Putamen (tissue), 1 donor: ENCODE measurements at regions not wholly inside any gene's neighbourhood (a gene's known extent, or its start where the extent isn't known, plus 50 kb on each side); places are given as distances from the start of the nearest gene placed in this dataset.

Experiments used
- DNase-seq: peaks from one replicate; pipeline ENCODE4 v3.0.0-alpha.2; 2016; ENCODE audit warnings: low spot score

DNA sequence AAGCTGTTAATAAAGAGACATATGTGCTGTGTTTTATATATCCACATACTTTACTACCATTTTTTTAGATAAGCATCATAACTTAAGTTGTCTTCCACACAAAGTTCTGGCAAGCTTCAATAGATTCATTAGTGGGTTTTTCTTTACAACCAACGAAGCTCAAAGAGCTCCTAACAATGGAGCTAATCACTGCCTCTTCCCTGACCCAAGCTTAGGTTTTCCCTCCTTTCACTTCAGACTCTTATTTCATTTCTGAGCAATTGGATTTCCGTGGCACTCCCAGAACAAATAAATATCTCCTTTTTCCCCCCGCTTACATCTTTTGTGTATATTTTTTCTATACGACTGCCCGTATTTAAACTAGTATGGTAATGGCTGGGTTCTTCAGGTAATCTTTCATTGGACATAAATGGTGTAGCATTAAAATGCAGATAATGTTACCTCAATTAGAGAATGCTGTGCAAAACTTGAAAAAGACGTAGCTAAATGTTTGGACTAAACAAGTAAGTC, 275.5 kb upstream of the TMEM161B start:
- DNase-seq: no peak

DNA sequence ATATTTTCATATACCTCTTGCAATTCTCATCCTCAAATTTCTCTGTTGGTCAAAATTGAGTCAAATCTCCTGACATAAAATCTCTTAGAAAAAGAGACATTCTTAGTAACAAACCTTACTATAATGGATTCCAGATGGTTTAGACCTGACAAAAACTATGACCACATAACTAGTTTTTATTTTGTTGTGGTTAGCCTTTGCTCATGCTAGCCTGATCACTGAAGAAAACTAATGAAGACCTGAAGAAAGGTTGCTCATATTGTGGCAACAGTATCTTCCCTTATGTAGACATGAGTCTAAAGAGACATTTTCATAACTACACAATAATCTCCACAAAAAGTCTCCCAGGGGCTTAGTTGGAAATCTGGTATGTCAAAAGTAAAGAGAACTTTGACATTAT, 274.1 kb upstream of the TMEM161B start:
- no peak for DNase-seq

DNA sequence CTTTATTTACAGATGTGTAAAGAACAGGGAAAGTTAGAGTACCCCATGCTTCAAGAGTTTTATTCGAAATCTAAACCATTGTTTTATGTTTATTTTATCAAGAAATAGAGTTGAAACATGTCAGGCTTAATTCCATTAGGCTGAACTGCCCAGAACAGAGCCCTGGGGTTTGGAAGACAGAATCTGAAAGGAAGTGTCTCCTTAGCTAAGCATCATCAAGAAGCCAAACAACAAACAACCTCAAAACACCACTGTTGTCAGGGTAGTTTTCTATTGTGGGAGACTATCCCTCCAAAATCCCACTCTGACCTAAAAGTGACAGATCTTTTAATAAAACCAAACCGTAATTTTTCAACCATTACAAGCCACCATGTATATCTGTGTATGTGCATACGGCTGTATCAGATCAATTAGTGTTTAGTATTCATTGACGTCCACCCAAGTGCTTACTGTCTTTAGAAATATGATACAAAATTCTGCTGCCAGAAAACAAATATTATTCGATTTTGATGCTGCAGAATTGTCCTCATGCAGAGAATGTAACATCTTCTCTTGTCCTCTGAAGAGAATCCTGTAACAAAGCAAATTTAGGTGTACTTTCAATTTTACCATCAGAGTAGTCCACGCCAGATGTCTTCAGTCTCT, 271.9 kb upstream of the TMEM161B start:
- no peak for DNase-seq

DNA sequence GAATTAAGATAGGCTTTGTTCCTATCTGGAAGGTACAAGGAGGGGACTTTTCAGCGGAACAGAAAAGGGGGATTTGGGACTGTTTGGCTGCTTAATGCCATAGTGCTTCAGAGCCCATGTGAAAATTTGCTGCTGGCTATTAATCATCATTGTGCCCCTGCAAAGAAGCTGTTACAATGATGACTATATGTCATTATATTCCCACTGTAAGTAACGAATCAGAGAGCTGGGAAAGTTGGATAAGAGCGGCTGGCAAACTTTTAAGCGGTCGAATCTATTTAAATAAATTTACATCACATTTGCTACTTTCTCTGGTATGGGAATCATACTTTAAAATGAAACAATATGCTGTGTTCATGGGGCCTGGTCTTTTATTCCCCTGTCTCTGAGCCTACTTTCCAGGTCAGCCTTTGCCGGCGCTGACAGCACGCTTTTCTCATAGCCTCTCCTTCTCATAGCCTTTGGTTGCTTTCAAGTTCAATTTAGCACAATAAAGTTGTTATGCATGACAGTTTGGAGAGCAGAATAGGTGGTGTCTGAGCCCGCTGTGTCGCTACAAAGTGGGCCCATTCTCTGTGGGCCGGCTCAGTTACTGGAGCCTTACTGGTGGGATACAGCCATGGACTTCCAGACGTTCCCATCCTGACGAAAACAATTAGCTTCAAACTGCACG, 271.2 kb upstream of the TMEM161B start:
- DNase-seq: no peak

DNA sequence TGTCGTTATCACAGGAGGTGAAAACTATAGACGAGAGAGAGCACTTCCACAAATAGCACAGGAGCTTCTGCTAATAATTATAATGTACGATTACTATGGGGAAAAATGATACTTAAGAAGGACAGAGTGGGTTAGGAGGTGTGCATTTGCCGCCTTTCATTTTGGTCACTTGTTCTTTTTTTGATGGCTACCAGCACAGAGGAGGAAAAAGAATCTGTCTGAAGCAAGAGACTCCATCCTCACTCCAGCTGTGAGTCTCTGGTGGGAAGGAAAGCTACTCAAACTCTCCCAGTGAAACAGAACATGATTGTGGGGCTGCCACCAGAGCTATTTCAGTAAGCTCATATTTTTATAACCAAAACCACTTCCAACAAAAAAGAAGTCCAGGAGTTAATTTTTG, 270.4 kb upstream of the TMEM161B start:
- no peak for DNase-seq

DNA sequence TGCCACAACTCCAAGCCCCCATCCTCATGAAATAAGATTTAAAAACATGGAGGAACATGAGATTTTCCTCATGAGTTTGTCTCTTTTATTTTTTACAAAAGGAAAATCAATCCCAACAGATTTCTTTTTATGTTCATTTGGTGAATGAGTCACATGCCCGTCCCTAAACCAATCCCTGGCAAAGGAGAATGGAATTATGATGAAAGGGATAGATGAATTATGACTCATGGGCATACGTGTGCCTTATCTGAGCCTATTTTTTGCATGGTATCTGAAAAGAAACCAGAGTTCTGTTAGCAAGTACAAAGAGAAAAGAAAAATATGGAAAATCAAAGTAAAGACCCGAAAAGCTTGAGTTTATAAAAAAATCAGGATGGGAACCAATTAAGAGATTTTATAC, 267.5 kb upstream of the TMEM161B start:
- no peak for DNase-seq

DNA sequence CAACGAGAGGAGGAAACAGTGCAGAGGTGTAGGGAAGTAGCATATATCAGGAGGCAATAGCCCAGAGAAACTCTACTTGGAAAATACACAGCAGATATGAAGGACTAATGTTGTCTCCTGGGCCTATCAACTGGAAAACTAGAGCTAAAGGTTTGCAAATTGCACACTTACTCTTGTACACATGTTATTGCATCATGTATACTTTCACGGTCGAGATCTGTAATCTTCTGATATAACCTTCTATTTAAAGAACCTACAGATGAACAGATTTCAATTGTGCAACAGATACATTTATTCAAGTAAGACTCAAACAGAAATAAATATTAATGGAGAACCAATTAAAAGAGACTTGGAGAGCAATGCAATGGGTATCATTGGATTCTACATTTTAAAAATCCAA, 256.3 kb upstream of the TMEM161B start:
- DNase-seq: no peak

DNA sequence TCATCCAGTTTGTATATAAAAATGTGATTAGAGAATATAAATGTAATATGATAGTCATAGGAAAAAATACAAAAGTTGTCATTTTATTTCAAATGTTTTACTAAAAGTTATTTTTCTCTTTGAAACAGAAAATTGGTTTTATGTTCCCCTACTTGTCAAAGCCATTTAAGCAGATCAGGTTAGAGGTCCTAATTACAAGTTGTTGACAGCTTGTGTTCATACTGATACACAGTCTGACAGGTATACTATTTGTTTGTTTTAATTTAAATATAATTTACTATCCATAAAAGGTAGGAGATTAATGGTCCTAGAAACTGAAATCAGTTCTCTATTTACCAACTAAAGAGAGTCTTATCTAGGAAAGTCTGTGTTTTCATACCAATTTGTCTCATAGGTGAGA, 250.4 kb upstream of the TMEM161B start:
- no peak for DNase-seq

DNA sequence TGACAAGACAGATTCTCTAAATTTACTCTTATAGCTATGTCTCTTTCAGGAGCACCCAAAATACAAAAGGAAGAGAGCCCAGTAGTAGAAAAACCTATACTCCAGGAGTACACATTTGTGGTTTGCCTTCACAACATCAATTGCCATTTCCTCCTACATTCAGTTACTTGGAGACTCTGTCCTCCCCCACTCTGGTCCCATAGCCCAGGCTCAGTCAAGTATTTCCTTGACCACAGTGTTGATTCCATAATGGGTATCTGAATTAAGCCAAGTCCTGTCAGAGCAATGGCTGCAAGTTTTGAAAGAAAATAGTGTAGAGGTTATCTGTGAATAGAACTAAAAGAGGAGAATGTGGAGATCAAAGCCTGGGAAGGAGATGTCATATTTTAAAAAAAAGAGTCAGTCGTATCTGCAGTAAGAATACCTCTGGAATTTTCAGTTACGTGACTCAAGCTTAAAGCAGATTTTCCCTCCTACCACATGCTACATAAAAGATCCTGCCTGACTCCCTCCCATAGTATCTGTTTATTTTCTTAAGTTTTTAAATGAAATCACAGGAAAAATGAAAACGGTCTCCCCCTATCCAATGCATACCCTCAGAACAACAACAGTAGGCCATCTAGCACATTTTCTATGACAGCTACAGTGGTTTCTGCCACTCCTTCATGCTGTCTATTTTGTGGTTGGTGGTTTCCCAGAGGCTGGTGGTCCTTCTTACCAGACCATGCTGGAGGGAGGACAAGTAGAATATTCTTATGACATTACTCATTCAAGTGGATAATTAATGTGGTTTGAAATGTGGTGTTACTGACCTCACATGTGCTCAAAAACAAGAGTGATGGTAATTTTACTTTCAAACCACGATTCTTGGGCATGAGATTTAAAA, 249.7 kb upstream of the TMEM161B start:
- no peak for DNase-seq

DNA sequence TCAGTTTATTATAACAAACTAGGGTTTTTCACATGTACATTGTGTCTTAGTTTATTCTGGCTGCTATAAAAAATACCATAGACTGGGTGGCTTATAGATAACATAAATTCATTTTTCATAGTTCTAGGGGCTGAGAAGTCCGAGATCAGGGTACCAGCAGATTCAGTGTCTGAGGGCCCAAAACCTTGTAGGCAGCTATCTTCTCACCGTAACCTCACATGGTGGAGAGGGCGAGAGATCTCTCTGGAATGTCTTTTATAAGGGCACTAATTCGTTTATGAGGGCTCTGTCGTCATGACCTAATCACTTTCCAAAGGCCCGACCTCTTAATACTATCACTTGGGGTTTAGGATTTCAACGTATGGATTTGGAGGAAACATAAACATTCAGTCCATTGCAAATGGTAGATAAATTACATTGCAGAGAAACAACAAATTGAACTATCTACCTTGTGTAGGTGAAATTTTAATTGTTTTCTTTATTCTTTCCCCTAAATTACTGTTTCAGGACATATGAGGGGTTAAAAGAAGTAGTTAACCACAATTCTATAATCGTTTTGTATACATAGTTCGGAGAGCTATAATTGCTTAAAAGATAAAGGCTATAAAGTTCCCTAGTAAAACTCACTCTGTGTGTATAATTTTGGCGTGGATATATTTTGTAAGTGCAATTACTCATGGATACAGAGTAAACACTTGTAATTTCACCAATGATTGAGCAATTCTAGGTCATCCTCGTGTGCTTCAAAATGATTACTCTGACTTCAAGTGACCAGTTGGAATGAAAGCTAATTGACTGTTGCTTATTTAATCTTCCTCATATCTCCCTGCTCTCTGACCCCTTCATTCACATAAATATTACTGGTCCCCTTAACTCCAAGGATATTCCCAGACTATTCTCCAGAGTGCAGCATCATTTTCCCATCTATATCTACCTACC, 247.5 kb upstream of the TMEM161B start:
- no peak for DNase-seq

DNA sequence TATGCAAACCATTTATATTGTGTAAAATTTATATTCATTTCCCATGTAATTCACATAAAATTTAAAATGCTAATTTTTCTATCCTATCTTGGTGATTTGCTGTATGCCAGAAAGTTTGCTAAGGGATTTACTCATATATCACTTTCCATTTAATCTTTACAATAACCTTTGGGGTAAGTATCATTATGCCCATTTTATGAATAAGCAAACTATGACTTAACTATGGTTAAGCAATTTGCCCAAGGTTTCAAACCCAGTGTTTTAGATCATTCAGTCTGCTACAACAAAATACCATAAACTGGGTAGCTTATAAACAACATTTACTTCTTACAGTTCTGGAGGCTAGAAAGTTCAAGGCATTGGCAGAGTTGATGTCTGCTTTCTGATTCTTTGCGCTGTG, 246.4 kb upstream of the TMEM161B start:
- no peak for DNase-seq

DNA sequence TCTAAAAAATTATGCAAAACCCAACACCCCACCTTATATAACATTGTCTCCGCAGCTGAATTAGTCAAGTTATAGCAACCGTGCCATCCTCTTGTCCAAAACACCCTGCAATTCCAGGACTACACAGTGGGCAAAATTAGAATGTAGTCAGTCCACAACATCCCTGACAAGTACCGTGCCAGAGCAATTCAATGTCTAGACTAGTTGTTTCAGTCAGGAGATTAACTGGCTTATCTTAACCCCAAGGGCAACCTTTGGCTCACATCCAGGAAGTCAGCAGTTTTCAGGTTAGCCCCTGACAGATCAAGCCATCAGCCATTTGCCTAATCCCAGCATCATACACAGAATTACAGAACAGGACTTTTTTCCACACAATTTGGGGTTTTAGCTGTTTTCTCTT, 240.8 kb upstream of the TMEM161B start:
- no peak for DNase-seq

DNA sequence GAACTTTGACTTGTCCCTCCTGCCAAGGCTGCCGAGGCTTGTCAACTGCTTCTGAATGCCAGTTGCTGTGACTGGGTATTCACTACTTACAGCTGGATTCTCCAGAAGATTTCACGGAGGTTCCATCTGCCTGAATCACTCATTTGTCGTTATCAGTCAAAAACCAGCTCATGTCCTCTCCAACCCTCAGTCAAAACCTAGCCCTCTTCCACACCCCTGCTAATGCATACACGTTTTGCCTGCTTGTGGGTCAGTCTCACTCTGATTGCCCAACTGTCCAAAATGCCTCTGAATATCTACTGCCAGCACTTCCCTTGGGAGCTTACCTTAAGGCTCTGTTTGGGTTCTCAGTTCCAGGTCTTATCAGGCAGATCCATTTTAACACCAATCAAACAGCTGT, 238.6 kb upstream of the TMEM161B start:
- DNase-seq: no peak

DNA sequence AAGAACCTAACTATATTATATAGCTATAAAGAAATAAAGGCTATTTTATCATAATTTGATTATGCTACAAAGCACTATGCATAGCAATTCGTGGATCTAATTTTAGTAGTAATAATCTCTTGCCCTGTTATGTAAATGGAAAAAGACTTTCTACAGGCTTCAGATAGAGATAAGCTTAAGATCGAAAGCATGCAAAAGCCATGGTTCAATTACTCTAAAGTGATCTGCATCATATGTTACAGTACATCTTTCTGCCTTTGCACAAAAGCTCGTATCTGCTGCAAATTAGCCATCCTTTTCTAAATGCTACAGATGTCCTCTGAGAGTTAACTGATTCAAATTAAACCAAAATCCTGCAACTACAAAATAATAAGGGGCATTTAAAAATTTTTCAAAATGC, 234.8 kb upstream of the TMEM161B start:
- DNase-seq: no peak

DNA sequence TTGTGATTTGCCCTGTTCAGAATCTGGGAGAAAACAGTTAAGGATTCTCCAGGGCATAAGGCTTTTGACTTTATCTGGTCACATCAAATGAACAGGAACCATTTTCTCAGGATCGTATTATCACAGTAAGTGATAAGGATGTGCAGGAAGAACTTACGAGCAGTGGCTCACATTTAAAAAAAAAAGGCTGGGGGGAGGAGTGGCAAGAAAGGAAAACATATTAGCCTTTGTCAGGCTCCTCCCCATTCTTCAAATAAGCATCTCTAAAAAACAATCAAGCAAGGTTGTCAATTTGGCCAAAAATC, 234.3 kb upstream of the TMEM161B start:
- DNase-seq: no peak

DNA sequence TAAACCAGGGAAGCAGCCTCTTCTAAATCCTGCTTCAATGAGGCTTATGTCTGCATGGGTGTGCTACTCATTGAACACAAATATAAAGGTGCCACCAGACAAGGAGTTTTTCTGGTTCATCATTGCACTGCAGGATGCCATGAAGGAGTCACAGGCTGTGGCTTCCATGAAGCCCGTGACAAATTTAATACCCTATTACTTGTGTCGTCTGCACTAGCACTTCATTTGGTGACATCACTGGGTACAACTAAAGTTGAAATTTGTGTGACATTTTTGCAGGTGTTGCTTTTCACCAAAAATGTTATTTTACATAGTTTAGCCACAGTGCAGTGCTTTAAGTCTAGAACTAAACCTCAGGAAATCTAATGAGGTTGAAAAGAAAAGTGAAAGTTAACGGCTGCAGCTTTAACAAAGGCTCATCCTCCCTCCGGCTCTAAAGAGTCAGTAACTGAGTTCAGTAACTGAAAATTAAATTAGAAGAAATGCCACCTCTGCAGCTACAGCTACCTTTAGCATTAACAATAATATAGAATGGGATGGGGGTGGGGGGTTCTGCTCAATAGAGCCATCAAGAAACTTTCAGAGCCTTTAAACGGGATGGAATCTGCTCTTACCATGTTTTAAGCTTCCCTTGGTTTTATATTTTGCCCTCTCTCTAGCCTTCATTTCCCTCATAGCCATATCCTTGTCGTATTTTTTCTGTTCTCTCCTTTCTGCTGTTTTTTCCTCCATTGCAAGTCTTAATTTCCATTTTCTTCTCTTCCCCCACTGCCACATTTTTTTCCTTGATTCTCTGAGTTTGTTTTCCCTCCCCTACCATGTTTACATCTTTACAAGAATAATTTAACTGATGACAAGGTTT, 233.8 kb upstream of the TMEM161B start:
- DNase-seq: no peak

DNA sequence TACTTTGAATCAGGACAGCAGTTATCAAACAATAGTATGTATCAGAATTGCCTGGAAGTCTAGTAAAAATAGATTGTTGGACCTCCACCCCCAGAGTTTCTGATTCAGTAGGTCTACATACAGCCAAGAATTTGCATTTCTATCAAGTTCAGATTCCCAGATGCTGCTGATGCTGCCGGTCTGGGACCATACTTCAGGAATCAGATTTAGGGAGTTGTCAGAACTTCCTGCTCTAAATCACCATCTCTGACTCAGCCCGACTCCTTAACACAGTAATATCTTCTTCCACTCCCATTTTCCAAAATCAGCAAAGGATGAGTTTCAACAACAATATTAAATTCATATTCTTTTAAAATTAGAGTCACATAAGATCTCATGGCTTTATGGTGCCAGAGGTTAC, 227.2 kb upstream of the TMEM161B start:
- DNase-seq: no peak

DNA sequence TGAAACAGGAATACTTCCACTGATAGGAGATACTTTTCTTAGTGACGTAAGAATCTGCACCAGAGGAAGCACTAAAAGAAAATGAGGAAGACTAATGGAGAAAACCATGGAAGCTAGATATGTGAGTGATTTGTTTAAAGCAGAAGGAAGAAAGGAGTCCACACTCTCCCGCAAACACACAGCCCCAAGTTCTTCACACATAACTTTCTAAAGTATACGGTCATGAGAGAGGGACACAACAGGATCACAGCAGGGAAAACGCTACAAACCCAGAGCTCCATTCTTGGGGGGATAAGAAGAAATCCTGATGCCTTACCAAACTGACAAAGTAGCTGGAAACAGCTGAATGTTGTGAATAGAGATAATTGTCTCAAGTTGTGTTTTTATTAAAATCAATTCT, 222.2 kb upstream of the TMEM161B start:
- no peak for DNase-seq

DNA sequence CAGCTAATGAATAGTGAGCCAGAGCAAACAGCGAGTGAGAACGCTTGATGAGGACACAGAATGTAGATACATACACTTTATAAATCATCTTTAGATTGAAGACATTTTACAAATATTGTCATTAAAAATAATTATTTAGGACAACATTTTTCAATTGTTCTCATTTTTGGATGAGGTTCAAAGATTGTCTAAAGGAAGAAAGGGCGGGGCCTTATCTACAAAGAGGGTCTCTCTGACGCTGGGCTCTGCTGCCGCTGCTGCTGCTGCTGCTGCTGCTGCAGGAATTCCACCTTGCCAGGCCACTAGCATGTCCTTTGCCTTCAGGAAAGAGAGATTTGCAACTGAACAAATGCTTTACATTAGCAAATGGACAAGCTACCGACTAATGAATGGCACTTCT, 220.7 kb upstream of the TMEM161B start:
- DNase-seq: no peak

DNA sequence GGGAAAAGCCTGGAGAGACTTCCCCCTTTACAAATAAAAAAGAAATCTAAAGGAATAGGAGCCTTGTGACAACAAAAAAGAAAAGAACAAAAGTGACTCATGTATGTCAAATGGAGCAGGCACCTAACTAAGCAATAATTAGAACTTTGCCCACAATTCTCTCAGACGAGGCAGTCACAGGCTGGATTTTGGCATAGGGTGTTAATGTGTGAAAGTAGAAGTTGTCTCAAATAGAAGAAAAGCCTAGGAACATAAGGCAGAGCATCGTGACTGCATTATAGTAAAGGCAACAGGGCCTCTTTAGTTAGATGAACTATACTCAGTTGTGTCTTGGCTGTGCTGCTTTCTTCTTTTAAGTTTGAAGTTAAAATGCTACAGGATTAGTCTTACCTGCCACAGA, 219.9 kb upstream of the TMEM161B start:
- no peak for DNase-seq

DNA sequence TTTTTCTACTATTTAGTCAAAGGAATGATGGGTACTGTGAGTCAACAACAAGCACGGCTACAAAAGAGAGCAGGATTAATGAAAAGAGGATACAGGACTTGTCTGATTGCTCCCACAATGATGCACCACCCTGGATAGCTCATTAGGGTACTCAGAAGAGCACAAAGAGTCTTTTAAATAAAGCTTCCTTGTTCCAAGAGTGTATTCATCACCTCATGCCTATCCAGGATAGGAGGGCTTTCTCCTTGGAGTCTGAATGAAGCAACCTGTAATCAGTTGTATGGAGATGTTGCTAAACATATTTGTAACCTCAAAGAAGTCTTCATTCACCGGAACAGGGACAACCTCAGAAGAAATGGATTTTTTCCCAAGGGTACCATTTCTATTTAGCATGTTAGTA, 219.5 kb upstream of the TMEM161B start:
- DNase-seq: no peak
